Vagina (tissue), 2 donors: ENCODE measurements at regions not wholly inside any gene's neighbourhood (a gene's known extent, or its start where the extent isn't known, plus 50 kb on each side); places are given as distances from the start of the nearest gene placed in this dataset.

Experiments used
- DNase-seq, 2 donors: peaks; one replicate each; pipeline ENCODE4 v3.0.0-alpha.2; 2017; ENCODE audit errors: extremely low spot score in 2 of 2
- H3K27ac ChIP-seq: fragments of 200-600 bp; sonication (generic); one replicate; pipeline ENCODE4 v1.5.1; 2019
- H3K27me3 ChIP-seq: fragments of 200-600 bp; sonication (generic); one replicate; pipeline ENCODE4 v1.5.1; 2019
- H3K36me3 ChIP-seq, 2 donors: fragments of 200-600 bp; sonication (generic); one replicate each; pipeline ENCODE4 v1.5.1; 2017 to 2019
- H3K4me1 ChIP-seq: fragments of 200-600 bp; sonication (generic); one replicate; pipeline ENCODE4 v1.5.1; 2019
- H3K4me3 ChIP-seq, 2 donors: fragments of 200-600 bp; sonication (generic); 1 replicate in 1 of 2; 2 replicates in 1 of 2; pipeline ENCODE4 v1.5.1; 2016 to 2019
- H3K9me3 ChIP-seq: fragments of 200-600 bp; sonication (generic); one replicate; pipeline ENCODE4 v1.5.1; 2019
- CTCF ChIP-seq, 3 experiments: fragments of 450-650 bp in 2 of 3; fragments of 200-600 bp in 1 of 3; sonication (generic) in 1 of 3; IDR thresholded peaks; one replicate each; pipeline ENCODE4 v1.5.1; 2017 to 2019; ENCODE audit warnings: antibody characterized with exemption in 3 of 3, mild to moderate bottlenecking in 2 of 3, moderate library complexity in 2 of 3
- POLR2A ChIP-seq, 2 donors: fragments of 450-650 bp; IDR thresholded peaks; one replicate each; pipeline ENCODE4 v1.6.1; 2017; ENCODE audit warnings: antibody characterized with exemption in 2 of 2, mild to moderate bottlenecking in 2 of 2, moderate library complexity in 2 of 2
- POLR2AphosphoS5 ChIP-seq, 2 donors: sonication (generic); formaldehyde crosslinking; IDR thresholded peaks; one replicate each; pipeline ENCODE4 v1.9.0; 2017; ENCODE audit warnings: antibody characterized with exemption in 2 of 2, mild to moderate bottlenecking in 2 of 2, low read depth in 1 of 2; ENCODE audit not compliant: insufficient read depth in 1 of 2
- intact Hi-C: fragments of 100-400 bp; cut with DNase I; formaldehyde crosslinking; loops from one replicate; pipeline ENCODE4 v1.15.1; 2023

DNA sequence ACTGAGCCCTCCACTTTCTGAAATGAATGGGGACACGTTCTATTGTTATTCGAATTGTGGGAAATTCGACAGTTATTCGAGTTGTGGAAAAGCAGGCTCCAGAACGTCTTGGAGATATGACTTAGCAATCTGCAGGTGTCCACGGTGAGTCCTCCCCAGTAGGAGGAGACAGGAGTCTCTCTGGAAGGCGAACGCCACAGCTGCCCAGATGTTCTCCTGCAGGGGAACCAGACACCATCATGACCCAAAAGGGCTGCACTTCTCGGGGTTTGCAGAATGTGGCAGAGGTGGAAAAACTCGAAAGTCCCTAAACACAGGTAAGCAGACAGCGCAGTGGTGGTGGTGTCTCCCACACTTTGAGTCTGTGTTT, 363.6 kb upstream of the SFSWAP start:
- no peak for TF ChIP-seq POLR2A (IDR thresholded peaks at IDR 0.05)
- no peak for TF ChIP-seq POLR2AphosphoS5 (IDR thresholded peaks at IDR 0.05; ENCODE audit: insufficient read depth in 1 of 2, low read depth in 1 of 2)
- no peak for TF ChIP-seq CTCF (IDR thresholded peaks at IDR 0.05)
- H3K27me3 ChIP-seq, result no peaks in the 10 kb centered on the region
- no peak for DNase-seq

DNA sequence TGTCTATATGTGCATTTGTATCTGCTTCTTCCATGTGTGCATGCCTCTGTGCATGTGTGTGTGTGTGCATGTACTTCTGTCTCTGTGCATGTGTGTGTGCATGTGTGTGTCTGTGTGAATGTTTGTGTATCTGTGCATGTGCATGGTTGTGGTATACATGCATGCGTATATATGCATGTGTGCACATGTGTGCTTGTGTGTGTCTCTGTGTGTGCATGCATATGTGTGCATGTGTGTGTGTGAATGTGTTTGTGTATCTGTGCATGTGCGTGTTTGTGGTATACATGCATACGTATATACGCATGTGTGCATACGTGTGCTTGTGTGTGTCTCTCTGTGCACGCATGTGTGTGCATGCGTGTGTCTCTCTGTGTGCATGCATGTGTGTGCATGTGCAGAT, 363.2 kb upstream of the SFSWAP start:
- DNase-seq, result no peak
- intact Hi-C loops, result loop anchor here (10.0 kb wide), 1 partner anchor 277 kb away; no protein-coding TSS in a partner anchor
- TF ChIP-seq CTCF (IDR thresholded peaks at IDR 0.05), result no peak
- TF ChIP-seq POLR2A (IDR thresholded peaks at IDR 0.05), result no peak
- H3K27me3 ChIP-seq, result no peaks in the 10 kb centered on the region
- no peak overlapping the region for H3K4me3 ChIP-seq
- H3K27ac ChIP-seq, result no peak overlapping the region
- H3K4me1 ChIP-seq, result no peaks in the 10 kb centered on the region
- H3K9me3 ChIP-seq, result no peaks in the 10 kb centered on the region
- no peaks in the 10 kb centered on the region for H3K36me3 ChIP-seq

More for the DNA sequence above, 363.6 kb upstream of the SFSWAP start:
- intact Hi-C loops, result loop anchor here (10.0 kb wide), 1 partner anchor 277 kb away; no protein-coding TSS in a partner anchor
- Histone ChIP-seq H3K9me3 (no peaks in the 10 kb centered on the region), H3K4me1 (no peaks in the 10 kb centered on the region), H3K36me3 (no peaks in the 10 kb centered on the region), H3K4me3 (no peak overlapping the region), H3K27ac (no peak overlapping the region)

DNA sequence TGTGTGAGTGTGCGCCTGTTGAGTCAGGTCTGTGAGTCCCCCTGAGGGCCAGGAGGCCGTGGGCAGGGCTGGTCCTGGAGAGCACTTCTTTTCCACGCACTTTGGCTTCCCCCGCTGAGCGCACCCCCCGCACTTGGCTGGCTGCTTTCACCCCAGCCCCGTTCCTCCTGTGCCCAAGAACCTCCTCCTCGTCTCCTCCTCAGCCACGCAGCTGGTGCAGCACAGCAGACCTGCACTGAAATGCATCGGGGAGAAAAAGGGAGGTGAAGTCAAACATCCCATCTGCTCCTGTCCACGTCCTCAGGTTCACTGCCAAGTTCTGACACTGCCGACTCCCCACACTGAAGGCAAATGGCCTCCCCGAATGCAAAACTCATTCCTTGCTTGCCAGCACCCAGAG, 362.7 kb upstream of the SFSWAP start:
- Histone ChIP-seq H3K27ac (no peak overlapping the region), H3K4me1 (no peaks in the 10 kb centered on the region), H3K36me3 (no peaks in the 10 kb centered on the region), H3K4me3 (no peak overlapping the region), H3K9me3 (no peaks in the 10 kb centered on the region), H3K27me3 (no peaks in the 10 kb centered on the region)
- intact Hi-C loops, result loop anchor here (10.0 kb wide), 1 partner anchor 277 kb away; no protein-coding TSS in a partner anchor
- TF ChIP-seq CTCF (IDR thresholded peaks at IDR 0.05) (no peak), POLR2AphosphoS5 (IDR thresholded peaks at IDR 0.05; ENCODE audit: insufficient read depth in 1 of 2, low read depth in 1 of 2) (no peak), POLR2A (IDR thresholded peaks at IDR 0.05) (no peak)
- no peak for DNase-seq

DNA sequence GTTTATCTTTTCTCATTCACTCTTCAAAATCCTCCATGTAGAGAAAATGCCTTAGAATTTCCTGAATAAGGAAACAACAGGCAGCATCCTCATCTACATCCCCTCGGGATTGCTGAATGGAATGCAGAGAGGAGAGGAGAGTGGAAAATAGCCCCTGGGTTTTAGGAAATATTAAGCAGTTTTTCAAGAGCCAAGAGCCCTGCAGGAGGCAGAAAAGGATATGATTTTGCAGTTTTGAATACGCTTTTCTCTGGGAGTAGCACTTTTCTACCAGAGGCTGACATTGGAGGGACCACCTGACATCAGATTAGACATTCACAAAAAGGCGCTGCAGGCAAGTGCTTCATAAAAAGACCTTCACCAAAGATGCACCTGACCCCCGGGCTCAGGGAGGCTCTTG, 362.2 kb upstream of the SFSWAP start:
- Histone ChIP-seq H3K4me1 (no peaks in the 10 kb centered on the region), H3K4me3 (no peak overlapping the region), H3K27me3 (no peaks in the 10 kb centered on the region), H3K36me3 (no peaks in the 10 kb centered on the region), H3K9me3 (no peaks in the 10 kb centered on the region), H3K27ac (no peak overlapping the region)
- DNase-seq, result no peak
- intact Hi-C loops, result loop anchor here (10.0 kb wide), 1 partner anchor 276 kb away; no protein-coding TSS in a partner anchor
- TF ChIP-seq POLR2A (IDR thresholded peaks at IDR 0.05), result no peak
- no peak for TF ChIP-seq CTCF (IDR thresholded peaks at IDR 0.05)
- TF ChIP-seq POLR2AphosphoS5 (IDR thresholded peaks at IDR 0.05; ENCODE audit: insufficient read depth in 1 of 2, low read depth in 1 of 2), result no peak

- H3K4me3 ChIP-seq, result no peak overlapping the region
- DNase-seq, result no peak
- H3K27ac ChIP-seq, result no peak overlapping the region
- H3K4me1 ChIP-seq, result no peaks in the 10 kb centered on the region
- no peak for TF ChIP-seq POLR2A (IDR thresholded peaks at IDR 0.05)
- TF ChIP-seq CTCF (IDR thresholded peaks at IDR 0.05), result no peak
- TF ChIP-seq POLR2AphosphoS5 (IDR thresholded peaks at IDR 0.05; ENCODE audit: insufficient read depth in 1 of 2, low read depth in 1 of 2), result no peak
- H3K36me3 ChIP-seq, result no peaks in the 10 kb centered on the region
- H3K9me3 ChIP-seq, result no peaks in the 10 kb centered on the region
- H3K27me3 ChIP-seq, result no peaks in the 10 kb centered on the region
- intact Hi-C loops, result loop anchor here (10.0 kb wide), 1 partner anchor 275 kb away; no protein-coding TSS in a partner anchor
These were observed 361.3 kb upstream of the SFSWAP start for GRCh38 chr12:131349397-131350127.
